Aorta (tissue), 5 donors: ENCODE measurements at regions not wholly inside any gene's neighbourhood (a gene's known extent, or its start where the extent isn't known, plus 50 kb on each side); places are given as distances from the start of the nearest gene placed in this dataset.
"Not testable (repeated sequence)": the region's sequence is repeated elsewhere in the genome, so short reads cannot be mapped to it uniquely, and the experiment has no call there.

Experiments
- ATAC-seq: fragments of 200-7000 bp; cut with Tn5 transposase; one replicate; pipeline ENCODE4 v1.9.1; 2022; ENCODE audit warnings: moderate library complexity; ENCODE audit not compliant: low FRiP score
- DNase-seq, 2 donors: peaks; one replicate each; pipeline ENCODE4 v3.0.0-alpha.2; 2020
- H3K27ac ChIP-seq, 2 donors: one replicate each; pipeline ENCODE4 v1.5.1; 2013; ENCODE audit warnings: low read length in 2 of 2, mild to moderate bottlenecking in 2 of 2, moderate library complexity in 2 of 2, control low read depth in 1 of 2, inconsistent platforms in 1 of 2, low read depth in 1 of 2
- H3K27me3 ChIP-seq, 2 donors: one replicate each; pipeline ENCODE4 v1.6.1; 2013; ENCODE audit warnings: control low read depth in 1 of 2, low read length in 1 of 2, mild to moderate bottlenecking in 1 of 2, moderate library complexity in 1 of 2; ENCODE audit not compliant: insufficient read depth in 2 of 2, control insufficient read depth in 1 of 2
- H3K36me3 ChIP-seq, 2 donors: one replicate each; pipeline ENCODE4 v1.6.1; 2013; ENCODE audit warnings: control low read depth in 1 of 2, low read length in 1 of 2, mild to moderate bottlenecking in 1 of 2; ENCODE audit not compliant: insufficient read depth in 2 of 2, control insufficient read depth in 1 of 2
- H3K4me1 ChIP-seq, 2 donors: one replicate each; pipeline ENCODE4 v1.6.1; 2013; ENCODE audit warnings: low read length in 2 of 2, control low read depth in 1 of 2, mild to moderate bottlenecking in 1 of 2, moderate library complexity in 1 of 2; ENCODE audit not compliant: insufficient read depth in 2 of 2, control insufficient read depth in 1 of 2
- H3K4me3 ChIP-seq, 2 donors: one replicate each; pipeline ENCODE4 v1.5.1; 2013; ENCODE audit warnings: low read length in 2 of 2, control low read depth in 1 of 2, mild to moderate bottlenecking in 1 of 2
- H3K9me3 ChIP-seq: one replicate; pipeline ENCODE4 v1.6.1; 2013; ENCODE audit warnings: mild to moderate bottlenecking, low read length; ENCODE audit not compliant: control insufficient read depth
- WGBS, 2 donors: extraction: QIAGEN DNeasy Blood & Tissue Kit; methylation state at CpG; one replicate each; pipeline ENCODE4 v1.1.7; 2013; 5-methylcytosine and 5-hydroxymethylcytosine counted together
- intact Hi-C, 2 donors: fragments of 100-400 bp; cut with DNase I; formaldehyde crosslinking; loops; one replicate each; pipeline versions ENCODE4 v1.14.2 to v1.15.0; 2022
- donor health status: healthy with polysubstance abuse.
- donor health status: Bipolar disorder and iron deficiency.
- donor health status: DM: no; HTN: no; CAD: no.
- donor health status: DM: no; HTN: no; CAD: no.
- donor health status: DM: yes; HTN: yes; CAD: no.

GRCh38 chr6:118701260-118701659, 49.9 kb upstream of the CEP85L start:
- H3K4me3 ChIP-seq, H3K9me3 ChIP-seq, ATAC-seq, DNase-seq, H3K4me1 ChIP-seq, intact Hi-C loops, H3K36me3 ChIP-seq, H3K27ac ChIP-seq, H3K27me3 ChIP-seq: not testable (repeated sequence)
- WGBS, 2 donors = 93 to 94% methylated on average over 3 of the region's 3 CpGs
